Effector CD4-positive, alpha-beta T cell (primary cell): ENCODE measurements at regions not wholly inside any gene's neighbourhood (a gene's known extent, or its start where the extent isn't known, plus 50 kb on each side); places are given as distances from the start of the nearest gene placed in this dataset.

Experiments used
- DNase-seq: peaks from one replicate; pipeline ENCODE4 v3.0.0-alpha.2; 2020

DNA sequence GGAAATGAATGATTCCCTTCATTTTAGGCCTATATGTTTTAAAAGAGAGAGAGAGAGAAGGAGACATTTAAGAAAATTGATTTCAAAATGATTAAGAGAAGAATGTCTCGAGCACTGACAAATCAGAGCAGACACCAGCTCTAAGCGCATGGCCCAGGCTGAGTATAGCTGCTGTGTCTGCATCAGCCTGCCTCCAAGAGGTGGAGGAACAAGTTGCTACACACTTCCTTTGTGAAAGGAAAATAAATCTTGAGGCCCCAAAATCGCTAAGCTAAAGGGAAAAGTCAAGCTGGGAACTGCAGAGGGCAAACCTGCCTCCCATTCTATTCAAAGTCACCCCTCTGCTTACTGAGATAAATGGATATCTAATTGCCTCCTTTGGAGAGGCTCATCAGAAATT lies 728.7 kb upstream of the TMEM132C start:
- no peak for DNase-seq

DNA sequence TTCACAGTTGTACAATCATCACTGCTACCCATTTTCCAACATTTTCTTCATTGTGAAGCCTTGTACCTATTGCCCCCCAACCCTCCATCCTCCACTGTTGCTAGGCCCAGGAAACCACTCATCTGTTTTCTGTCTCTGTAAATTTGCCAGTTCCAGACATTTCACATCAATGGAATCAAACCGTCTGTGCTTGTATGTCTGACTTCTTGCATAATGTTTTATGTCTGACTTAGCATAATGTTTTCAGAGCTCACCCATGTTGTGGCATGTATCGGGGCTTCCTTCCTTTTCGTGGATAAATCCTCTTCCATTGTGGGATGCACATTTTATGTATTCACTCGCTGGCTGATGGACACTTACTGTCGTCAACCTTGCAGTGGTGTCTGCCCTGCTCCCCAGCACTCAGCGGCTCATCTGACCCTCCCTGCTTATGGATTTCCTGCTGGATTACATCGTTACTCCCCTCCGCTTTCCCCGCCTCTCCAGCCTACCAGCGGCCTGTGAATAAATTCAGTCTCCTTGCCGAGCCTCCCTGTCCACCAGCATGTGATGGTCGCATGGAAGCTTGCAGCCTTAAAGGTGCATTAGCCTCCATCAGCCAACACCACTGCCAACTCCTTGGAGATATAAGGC lies 727.6 kb upstream of the TMEM132C start:
- DNase-seq: no peak

- DNase-seq: no peak
These were observed 724.6 kb upstream of the TMEM132C start for GRCh38 chr12:127542391-127542790.

- DNase-seq: no peak
These were observed 724.0 kb upstream of the TMEM132C start for GRCh38 chr12:127542931-127543330.

DNA sequence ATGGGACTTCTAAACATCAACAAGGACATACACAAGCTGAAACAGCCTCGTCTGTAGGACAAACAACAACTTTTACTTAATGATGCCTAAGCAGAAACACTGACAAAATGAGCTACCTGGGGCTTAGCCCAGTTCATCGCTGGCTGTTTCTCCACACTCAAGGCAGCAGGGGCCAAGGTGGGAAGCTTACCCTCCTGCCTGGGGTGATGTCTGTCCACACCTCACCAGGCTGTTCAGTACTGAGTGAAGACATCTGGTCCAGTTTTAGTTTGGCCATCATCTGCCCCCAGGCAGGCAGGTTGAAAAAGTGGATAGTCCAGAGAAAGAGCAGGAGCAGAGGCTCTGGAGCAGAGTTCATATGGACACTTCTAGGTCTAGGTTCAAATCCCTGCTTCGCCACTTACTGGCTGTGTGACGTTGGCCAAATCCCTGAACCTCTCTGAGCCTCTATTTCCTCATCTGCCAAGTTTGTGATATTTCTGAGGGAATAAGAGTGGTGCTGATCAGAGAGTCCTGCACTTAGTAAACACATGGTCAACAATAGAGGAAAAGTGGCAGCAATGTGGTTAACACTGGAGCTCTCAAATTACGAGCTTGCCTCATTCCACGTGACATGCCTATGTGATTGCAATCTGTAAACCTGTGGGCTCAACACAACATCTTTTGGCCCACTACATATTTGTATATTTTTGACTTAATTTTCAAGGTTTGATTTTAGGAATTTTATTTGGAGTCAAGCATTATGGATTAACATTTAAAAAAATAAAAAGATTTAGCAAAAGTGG lies 720.1 kb upstream of the TMEM132C start:
- DNase-seq: no peak

DNA sequence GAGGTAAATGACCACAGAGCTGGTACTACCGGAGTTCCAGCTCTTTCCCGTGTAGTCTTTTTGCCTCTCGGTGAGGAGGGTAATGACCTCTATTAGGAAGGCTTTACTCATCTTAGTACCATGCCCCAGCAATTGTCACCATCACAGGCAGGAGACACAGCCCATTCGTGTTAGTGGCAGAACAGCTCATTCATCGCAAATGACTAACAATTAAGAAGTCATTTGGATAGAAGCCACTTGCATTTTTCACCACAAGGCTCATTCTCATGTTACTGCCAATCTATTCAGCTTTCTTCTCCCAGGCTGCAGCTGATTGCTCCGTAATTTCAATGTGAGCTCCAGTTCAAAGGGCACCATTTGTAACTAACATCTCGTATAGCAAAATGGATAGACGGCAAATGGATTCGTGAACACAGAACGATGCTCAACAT lies 718.8 kb upstream of the TMEM132C start:
- no peak for DNase-seq

GRCh38 chr12:127550271-127550670 lies 716.7 kb upstream of the TMEM132C start:
- no peak for DNase-seq

DNA sequence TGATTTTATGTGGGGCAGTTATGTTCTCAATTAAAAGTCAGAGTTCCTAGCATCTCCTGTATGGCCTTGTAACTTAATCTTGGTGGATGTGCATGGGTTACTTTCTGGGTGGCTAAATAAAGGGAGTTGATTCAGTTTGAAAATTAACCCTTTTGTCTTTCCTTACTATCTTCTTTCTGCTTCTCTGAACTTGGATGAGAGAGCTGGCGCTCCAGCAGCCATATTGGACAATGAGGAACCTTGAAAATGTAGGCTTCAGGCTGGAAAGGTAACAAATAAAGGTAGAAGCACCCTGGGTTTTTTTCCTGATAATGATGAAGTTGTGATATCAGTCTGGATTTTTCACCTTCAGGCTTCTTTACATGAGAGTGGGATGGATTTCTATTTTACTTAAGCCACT lies 714.1 kb upstream of the TMEM132C start:
- no peak for DNase-seq

DNA sequence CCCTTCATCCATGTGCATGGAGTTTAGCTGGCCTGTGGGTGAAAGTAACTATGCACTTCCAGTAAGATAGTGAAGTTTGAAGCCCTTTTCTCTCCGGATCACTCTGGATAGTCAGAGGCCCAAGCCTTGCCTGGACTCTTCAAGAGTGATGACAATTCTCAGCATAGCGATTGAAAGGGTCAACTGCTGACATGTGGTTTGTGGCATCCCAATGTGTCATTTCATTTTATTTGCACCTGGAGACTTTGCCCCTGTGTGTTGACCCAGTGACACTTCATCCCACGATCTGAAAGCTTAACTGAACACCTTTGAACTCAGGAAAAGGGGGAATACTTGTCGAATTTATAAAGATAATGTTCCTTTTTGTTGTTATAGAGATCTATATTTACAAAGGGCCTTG lies 711.9 kb upstream of the TMEM132C start:
- DNase-seq: no peak

DNA sequence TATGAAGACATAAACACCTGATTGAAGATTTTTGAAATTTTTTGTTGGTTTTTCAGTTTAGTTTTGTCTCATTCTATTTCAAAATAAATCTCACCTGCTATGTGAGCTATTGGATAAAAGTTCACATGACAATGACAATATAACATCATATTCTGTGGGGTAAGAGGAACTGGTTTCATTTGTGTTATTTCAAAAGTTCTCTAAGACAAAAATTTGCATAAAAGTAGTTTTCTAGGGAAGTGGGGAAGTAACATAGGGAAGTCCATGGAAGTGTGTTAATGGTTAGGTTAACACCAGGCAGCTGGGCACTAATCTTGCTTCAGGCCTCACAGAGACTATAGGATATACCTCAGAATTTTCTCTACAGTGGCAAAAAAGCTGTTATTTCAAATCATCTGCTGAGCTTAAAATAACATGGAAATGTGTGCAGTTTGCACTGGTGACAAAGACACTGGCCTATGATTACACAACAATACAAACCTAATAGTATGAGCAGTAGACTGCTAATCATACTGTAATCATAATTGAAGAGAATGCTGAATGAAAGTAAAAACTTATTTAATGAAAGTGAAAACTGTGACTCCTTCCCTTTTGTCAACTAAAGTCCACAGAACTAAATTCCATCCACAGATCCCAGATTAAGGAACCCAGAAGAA lies 710.6 kb upstream of the TMEM132C start:
- no peak for DNase-seq

DNA sequence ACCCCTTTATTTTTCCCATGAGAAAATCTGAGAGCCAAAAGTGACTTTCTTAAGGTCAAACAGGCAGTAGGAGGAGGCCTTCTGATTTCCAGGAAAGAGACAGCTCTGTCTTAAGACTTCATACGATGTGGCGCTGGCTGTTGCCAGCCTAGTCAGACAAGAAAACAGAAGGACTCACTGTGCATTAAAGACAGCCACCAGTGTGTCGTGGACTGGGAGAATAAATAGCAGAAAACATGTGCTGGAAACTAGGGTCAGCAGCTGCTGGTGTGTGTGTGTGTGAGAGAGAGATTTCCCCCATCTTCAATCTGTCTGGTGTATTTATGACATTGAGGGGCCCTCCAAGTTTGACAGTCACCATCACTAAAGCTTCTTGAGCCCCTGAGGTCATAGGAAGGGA lies 708.6 kb upstream of the TMEM132C start:
- DNase-seq: no peak

GRCh38 chr12:127559349-127560040 lies 707.5 kb upstream of the TMEM132C start:
- DNase-seq: no peak

DNA sequence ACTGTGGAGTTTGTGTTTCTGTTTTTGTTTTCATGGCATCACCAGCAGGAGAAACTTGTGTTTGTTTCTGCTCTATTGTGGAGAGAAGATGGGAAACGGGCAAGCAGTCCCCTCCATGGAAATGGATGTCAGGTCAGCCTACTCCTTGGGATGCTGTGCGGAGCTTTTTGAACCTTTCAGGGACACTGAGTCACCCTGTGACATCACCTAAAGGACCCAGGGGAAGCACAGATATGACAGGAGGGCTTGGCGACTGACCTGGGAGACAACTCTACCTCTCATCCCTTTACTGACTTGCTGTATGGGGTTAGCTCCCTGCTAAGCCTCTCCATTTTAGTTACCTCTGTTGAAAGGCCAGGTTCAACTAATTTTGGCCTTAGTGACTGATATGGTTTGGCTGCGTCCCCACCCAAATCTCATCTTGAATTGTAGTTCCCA lies 706.9 kb upstream of the TMEM132C start:
- DNase-seq: no peak

- DNase-seq: no peak
These were observed 704.2 kb upstream of the TMEM132C start for GRCh38 chr12:127562816-127563215.

- no peak for DNase-seq
These were observed 701.7 kb upstream of the TMEM132C start for GRCh38 chr12:127565241-127565640.

DNA sequence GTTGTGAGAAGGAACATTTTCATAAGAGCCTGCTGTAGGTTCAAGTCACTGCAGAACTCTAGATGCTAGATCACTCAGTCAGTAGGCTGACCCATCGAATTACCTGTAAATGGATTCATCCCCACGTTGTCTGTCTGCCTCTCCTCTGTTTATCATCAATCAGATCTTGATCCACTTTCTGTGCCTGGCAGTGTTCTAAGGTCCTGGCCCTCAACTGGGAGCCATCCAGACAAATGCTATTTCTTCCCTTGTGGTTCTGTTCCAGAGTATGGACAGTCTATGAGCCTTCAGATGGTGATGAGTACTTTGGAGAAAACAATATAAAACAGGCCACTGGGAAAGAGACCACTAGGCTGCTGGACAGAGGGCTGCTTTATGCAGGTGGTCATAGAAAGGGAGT lies 699.4 kb upstream of the TMEM132C start:
- no peak for DNase-seq

GRCh38 chr12:127570387-127570786 lies 696.6 kb upstream of the TMEM132C start:
- no peak for DNase-seq

GRCh38 chr12:127570793-127571360 lies 696.1 kb upstream of the TMEM132C start:
- no peak for DNase-seq

GRCh38 chr12:127571578-127571977 lies 695.4 kb upstream of the TMEM132C start:
- no peak for DNase-seq

DNA sequence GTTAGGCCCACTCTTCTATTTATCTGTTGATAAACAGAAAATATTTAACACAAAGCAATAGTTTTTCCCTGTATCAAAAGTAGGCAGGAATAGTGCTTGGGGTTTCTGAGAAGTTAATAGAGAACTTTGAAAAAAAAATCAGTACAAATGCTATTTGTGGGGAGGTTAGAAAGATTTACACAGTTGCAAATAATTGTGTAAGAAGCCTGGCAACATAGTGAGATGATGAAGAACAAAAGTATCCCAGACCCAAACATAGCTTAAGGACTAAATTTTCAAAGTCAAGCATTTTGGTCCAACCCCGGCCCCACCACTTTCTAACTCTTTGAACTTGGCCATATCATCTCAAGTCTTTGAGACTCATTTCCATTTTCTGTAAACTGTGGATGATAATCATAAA lies 687.5 kb upstream of the TMEM132C start:
- DNase-seq: no peak

- DNase-seq: no peak
These were observed 684.9 kb upstream of the TMEM132C start for GRCh38 chr12:127582074-127582473.

GRCh38 chr12:127583041-127583440 lies 683.9 kb upstream of the TMEM132C start:
- DNase-seq: no peak

- DNase-seq: no peak
These were observed 678.7 kb upstream of the TMEM132C start for GRCh38 chr12:127588249-127588648.
